ENCODE measurements at regions not wholly inside any gene's neighbourhood (a gene's known extent, or its start where the extent isn't known, plus 50 kb on each side); places are given as distances from the start of the nearest gene placed in this dataset.

GRCh38 chr14:44149597-44149996, 357.5 kb downstream of the FSCB start:
- DNase-seq, result peak in 1 of 2 donors; percentile 1

DNA sequence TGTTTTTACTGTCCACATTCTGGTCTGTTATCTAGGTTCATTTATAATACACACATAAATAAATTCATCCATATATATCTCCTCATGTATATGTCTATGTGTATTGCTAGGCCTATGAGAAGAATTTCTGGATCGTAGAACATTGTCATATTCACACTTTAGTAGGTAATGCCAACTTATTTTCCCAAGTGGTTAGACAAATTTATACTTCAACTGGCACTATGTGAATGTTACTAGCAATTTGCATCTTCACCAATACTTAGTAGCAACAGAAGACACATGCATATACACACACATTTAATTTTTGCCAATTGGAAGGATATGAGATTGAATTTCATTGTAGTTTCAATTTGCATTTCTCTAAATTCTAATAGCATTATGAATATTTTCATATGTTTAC, 365.1 kb downstream of the FSCB start:
- no peak for DNase-seq

DNA sequence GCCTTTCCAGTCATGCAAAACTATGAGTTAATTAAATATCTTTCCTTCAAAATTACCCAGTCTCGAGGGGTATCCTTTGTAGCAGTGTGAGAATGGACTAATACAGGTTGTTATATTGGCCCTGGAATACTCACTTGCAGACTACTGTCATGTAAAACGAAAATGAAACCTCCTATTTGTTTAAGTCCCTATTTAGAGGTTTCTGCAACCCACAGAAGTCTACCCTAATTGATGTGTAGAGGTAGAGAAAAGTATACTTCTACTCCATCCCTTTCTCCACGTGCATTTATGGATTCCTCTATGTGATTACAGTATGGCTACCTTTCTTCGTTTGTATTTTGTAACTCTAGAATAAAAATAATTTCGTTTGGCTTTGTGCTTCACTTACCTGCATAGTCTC, 371.1 kb downstream of the FSCB start:
- DNase-seq, result no peak

DNA sequence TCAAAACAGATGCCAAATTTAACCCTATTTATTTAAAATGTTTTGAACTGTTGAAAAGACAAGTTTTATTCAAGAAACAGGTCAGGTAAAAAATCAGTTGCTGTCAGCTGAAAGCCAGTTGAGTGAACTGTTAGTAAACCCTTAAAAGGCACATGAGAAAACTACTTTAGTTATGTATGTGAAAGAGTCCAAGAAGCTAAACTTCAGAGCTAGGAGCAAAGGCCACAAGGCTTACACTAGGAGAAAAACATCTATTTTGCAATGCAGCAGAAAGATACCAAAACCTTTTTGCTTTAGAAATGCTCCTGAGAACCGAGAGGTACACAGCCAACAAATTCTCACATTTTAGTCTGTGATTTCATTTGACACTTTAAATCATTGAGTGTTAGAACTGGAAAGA, 375.2 kb downstream of the FSCB start:
- DNase-seq, result no peak

- DNase-seq, result no peak
Observed at GRCh38 chr14:44113769-44114730, 393.0 kb downstream of the FSCB start.

DNA sequence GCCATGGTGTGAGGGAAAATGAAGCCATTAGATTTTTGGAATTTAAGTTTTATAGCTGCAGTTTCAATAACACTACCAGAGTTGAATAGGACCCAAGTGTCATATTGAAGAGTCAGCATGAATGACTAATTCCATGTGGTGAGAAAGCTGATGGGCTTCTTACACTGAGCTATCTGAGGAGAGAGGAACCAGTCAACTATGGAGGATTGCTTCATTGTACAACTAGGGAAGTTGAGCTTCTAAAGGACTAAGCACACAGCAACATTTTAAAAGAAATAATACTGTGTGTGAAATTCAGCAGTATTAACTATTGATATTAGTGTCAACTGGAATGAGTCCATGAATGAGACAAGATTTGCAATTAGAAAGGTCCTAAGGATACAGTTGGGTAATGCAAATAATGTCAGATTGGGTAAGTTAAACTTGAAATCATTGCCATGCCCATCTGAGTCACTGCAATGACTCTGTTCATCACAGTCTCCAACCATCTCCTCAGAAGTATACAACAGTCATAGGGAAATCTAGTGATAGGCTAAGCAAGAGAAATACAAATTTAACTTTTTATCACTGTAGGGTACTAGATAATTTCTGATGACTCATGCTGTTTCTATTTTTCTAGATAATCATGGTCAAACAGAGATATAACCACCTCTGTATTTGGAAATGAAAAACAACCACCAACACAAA, 394.2 kb downstream of the FSCB start:
- DNase-seq, result no peak

DNA sequence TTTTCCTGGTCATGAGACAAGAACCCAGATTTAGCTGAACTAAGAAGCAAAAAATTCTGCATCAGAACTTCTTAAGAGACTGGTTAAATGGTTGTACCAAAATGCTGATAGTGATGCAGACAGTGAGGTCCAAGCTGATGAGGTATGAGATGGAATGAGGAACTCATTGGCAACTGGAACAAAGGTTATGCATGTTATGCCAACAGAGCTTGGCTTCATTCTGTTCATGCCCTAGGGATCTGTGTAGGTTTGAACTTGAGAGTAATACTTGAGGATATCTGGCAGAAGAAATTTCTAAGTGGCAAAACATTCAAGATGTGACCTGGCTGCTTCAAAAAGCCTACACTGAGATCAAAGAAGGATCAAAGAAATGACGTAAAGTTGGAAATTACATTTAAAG, 398.0 kb downstream of the FSCB start:
- DNase-seq, result no peak

DNA sequence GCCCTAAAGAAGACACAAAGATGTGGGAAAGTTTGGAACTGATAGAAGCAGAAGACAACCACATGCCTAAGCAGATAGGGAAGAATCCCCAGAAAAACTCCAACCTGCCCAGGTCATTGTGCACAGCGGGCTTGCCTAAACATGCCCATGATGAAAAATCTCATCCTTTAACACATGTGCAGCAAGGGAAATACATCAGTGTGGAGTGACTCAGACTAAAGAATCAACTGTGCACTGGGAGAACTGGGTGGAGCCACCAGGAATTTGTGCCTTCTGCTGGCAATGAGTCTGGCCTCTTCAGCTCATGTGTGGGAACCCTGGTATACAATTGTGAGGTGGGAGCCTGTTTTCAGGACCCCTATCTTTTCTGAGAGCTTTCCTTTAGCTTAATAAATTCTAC, 398.5 kb downstream of the FSCB start:
- no peak for DNase-seq

- no peak for DNase-seq
Observed at GRCh38 chr14:44107156-44107555, 399.9 kb downstream of the FSCB start.

DNA sequence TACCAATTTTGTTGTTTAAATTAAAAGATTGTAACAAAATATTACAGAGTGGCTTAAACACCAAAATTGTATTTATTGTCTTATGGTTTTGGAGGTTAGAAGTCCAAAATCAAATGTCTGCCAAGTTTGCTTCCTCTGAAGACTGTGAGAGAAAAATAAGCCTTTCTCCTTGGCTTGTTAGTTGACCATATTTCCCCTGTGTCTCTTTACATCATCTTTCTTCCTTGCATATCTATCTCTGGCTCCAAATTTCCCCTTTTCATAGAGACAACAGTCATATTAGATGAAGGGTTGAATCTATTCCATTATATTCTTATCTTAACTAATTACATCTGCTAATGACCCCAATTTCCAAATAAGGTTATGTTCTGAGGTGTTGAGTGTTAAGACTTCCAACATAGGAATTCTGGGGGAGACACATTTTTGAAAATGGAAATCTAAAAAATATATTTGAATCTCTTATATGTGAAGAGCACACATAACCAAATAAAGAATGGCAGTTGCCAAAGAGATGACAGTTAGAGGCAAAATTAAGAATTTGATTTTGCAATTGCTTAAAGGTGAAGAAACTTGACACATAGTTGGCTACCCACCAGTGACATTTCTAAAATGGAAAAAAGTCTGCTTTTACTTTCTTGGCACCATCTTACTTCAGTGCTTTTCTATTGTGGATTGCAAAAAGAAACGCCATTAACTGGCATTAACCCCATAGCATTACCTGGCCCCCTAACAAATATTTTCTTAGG, 407.2 kb downstream of the FSCB start:
- DNase-seq, result no peak

- DNase-seq, result no peak
Observed at GRCh38 chr14:44081146-44081545, 425.9 kb downstream of the FSCB start.

DNA sequence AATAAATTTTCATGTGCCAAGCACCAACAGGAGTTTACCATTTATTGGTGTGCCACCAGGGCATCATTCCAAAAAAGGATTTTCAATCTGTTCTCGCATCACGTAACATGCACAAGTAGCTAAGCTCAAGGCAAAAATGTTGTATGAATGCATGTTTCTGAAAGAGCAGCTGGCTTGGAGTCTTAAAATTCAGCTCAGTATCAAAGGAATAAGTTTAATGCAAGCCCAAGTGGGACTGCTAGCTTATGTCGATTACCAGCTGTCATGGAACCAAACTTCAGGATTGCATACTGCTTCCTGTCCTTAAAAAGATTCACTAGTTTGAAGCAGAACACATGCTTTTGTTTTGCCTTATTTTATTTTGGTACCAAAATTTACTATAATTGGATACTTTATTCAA, 437.0 kb downstream of the FSCB start:
- DNase-seq, result no peak

DNA sequence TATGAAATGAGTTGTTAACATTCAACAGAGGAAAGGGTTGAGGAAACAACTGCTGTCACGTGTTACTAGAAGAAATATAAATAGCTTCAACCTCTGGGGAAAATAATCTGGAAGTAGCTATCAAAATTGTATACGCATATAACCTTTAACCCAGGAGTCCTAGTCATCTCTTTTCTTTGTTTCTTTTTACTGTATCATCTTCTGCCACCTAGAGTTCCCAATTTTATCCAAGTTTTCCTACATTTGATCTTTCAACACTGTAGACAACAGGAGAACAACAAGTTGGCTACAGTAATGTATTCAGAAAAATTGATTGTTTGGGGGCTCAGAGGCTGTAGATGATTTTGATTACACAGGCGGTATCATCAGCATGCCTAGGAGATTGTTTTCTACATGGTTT, 453.7 kb downstream of the FSCB start:
- no peak for DNase-seq

DNA sequence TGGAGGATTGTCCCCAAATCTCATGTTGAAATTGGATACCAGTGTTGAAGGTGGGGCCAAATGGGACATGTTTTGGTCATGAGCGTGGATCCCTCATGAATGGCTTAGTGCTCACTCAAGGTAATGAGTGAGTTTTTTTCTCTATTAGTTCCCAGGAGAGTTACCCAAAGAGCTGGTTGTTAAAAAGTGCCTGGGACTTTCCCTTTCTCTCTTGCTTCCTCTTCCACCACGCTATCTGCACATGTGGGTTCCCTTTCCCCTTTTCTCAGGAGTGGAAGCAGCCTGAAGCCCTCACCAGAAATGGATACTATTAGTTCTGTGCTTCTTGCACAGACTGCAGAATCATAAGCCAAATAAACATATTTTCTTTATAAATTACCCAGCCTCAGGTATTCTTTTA, 465.4 kb downstream of the FSCB start:
- no peak for DNase-seq

DNA sequence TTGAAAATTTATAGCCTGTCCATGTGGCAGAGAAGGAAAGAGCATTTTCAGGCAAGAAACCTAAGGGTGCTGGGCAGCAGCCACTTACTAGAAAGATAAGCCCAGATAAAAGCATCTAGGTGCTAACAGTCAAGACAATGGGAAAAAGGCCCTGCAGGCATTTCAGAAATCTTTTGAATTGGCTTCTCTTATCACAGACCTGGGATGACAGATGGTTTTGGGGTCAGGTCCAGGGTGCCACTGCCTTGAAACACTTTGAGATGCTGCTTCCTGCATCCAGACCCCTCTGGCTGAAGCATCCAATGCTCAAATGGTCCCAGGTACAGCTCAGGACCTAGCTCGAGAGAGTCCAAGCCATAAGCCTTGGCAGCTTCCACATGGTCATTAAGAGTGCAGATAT, 466.5 kb downstream of the FSCB start:
- no peak for DNase-seq

DNA sequence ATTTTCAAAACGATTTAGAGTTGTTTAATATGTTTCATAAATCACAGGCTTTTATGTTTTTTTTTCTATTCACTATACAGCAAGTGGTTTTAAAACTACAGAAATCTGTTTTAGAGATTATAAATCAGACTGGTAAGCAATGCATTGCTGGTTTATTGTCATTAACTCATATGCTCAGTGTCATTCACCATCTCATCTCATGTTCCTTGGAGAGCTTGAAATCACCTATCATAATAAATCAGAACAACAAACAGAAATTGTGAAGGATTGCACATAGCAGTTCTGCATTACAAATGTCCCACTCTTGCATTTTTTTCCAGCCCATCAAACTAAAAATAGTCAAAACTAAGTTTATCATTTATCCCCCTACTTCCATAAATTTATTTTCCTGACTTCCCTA, 470.8 kb downstream of the FSCB start:
- no peak for DNase-seq

DNA sequence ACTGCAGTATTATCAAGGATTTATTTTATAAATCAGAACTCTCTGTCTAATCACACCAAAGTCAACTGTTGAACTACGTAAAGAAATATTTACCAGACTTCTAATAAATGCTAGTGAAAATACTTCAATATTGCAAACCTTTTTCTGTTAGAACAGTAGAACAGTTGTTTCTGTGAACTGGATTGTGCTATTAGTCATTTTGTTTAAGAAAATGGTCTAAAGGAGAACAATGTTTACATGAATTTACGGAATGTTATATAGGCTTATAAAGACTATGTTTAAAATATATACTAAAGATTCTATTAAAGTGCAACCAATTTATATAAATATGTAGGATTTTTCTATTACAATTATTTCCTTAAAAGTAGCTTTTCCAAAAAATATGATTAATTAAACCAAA, 471.4 kb downstream of the FSCB start:
- DNase-seq, result no peak

GRCh38 chr14:44030831-44031383, 476.2 kb downstream of the FSCB start:
- no peak for DNase-seq

GRCh38 chr14:44029933-44030332, 477.1 kb downstream of the FSCB start:
- DNase-seq, result peak; percentile 34 to 43

GRCh38 chr14:44027397-44027796, 479.7 kb downstream of the FSCB start:
- no peak for DNase-seq

GRCh38 chr14:44010595-44010994, 496.5 kb downstream of the FSCB start:
- DNase-seq, result no peak

DNA sequence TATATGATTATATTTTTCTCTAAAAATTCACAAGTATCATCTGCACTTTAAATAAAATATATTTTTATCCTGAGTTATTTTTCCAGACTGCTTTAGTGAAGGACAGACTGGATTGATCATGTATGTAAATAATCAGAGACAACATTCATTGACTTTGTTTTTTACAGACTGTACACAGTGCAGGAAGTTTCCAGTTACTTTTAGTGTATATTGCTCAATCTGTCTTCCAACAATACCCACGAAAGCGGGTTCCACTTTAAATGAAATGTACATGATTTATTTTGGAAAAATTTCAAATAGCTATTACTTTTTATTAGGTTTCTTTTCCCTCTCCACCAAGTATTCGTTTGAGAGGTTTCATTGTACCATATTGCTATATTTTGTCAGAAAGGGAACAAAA, 497.0 kb downstream of the FSCB start:
- DNase-seq, result no peak
